CD4-positive, alpha-beta T cell treated with Interleukin-2 at 100 ng/mL for 4 hours (primary cell): ENCODE measurements at regions not wholly inside any gene's neighbourhood (a gene's known extent, or its start where the extent isn't known, plus 50 kb on each side); places are given as distances from the start of the nearest gene placed in this dataset.
"Not testable (repeated sequence)": the region's sequence is repeated elsewhere in the genome, so short reads cannot be mapped to it uniquely, and the experiment has no call there.

Source experiments
- DNase-seq: peaks from one replicate; pipeline ENCODE4 v3.0.0-alpha.2; 2020; ENCODE audit warnings: low spot score

GRCh38 chrX:69060631-69061408, 104.4 kb downstream of the PJA1 start:
- no peak for DNase-seq

DNA sequence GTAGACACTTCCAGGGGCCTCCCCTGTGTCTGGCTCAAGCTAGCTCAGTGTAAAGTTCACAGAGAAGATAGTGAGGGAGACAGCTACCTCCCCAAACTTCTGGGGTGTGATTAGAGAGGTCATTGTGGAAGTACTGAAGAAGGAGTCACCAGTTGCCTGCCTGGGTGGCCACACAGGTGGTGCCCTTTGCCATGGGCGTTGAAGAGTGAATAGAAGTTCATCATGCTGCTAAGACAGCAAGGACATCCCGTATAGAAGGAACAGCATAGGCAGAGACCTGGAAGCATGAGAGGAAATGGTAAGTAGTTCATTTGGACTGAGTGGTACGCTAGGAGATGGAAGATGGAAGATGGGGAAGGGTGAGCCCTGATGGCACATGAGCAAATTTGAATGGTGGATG, 110.1 kb downstream of the PJA1 start:
- no peak for DNase-seq

- not testable (repeated sequence) for DNase-seq
Observed at GRCh38 chrX:69054497-69054896, 110.8 kb downstream of the PJA1 start.

- no peak for DNase-seq
Observed at GRCh38 chrX:69051901-69052300, 113.4 kb downstream of the PJA1 start.

DNA sequence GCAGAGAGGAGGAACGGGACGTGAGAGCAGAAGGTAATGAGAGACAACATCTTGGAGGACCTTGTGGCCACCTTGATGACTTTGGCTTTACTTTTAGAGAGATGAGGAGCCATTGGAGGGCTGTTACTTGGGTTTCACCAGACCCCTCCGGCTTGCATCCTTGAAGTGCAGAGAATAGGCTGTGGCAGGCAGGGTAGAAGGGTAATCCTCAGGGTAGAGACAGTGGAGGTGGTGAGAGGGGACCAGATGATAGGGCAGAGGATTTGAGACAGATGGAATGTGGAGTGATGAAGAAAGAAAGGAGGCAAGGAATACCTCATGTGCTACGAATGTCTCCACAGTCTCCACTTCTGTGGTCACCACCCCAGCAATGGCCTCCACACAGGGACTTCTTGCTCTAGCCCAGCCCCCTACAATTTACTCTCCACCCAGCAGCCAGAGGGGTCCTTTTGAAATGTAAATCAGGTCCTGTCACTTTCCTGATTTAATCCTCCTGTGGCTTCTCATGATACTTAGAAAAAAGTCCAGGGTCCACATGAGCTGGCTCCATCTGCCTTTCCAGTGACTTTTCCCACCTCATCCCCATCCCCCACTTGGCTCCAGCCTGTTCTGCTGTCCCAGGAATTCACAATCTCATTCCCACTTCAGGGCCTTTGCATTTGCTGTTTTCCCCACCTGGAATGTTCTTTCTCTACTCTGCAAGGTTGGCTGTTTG, 115.0 kb downstream of the PJA1 start:
- no peak for DNase-seq

GRCh38 chrX:69046996-69047490, 118.2 kb downstream of the PJA1 start:
- DNase-seq: no peak

DNA sequence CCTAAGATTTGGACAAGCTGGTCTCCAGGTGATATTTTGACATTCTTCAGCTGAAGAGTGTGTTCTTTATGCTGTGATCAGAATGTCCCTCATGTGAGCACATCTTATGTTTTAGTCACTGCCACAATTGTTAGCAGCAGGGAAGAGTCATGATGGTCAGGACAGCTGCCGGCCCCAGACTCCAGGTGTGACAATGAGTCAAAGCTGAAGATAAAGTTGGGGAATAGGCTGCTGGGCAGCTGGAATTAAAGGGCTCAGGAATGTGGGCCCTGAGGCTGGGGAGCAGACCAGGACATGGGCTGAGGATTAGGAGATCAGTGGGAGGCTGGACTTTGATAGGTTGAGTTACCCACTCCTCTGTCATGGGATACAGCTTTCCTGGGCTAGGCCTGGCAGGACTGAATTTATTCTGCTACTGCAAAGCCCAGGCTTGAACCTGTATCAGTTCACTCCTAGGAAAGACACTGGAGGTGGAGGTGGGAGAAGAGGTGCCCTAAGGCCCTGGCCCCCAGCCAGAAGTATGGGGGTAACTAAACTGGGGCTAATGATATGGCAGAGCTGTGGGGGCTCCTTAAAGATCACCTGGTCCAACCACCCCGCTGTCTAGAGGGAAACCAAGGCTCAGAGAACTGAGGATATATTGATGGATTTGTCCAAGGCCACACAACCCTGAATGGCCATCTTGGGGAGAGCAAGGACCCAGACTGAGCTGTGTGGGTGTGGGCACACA, 119.5 kb downstream of the PJA1 start:
- DNase-seq: no peak

- DNase-seq: no peak
Observed at GRCh38 chrX:69038816-69039215, 126.4 kb downstream of the PJA1 start.

DNA sequence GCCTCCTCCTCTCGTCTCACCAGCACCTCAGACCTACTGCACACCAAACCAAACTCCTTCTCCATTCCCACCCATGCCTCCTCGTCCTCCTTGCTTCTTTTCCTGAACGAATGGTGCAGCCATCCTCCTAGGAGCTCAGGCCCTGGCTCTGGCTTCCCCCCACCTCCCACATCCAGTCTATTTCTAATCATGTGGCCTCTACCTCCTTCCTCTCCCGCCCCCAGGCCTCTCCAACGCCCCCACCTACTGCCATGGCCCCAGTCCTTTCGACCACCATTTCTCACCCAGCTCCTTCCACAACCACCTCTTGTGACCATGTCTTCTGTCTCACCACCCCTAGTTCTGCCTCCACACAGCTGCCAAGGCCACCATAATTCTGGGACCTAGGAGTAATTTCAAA, 127.1 kb downstream of the PJA1 start:
- no peak for DNase-seq

DNA sequence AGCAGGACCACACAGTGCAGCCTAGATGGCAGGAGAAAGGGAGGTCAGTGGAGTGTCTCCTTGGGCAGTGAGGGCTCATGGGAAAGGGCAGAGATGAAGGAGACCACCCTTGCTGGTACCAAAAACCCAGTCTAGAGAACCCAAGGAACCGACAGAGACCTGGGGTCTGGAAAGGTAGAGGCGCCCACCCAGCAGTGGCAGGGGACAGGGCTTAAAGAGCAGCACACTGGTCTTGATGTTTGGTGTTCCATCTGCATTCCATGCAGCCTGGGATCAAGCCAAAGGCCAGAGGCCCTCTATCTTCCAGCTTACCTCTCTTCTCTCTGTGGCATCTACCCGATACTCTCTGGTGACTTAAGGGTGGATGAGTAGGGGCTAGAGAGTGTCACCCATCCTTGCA, 127.5 kb downstream of the PJA1 start:
- DNase-seq: no peak

DNA sequence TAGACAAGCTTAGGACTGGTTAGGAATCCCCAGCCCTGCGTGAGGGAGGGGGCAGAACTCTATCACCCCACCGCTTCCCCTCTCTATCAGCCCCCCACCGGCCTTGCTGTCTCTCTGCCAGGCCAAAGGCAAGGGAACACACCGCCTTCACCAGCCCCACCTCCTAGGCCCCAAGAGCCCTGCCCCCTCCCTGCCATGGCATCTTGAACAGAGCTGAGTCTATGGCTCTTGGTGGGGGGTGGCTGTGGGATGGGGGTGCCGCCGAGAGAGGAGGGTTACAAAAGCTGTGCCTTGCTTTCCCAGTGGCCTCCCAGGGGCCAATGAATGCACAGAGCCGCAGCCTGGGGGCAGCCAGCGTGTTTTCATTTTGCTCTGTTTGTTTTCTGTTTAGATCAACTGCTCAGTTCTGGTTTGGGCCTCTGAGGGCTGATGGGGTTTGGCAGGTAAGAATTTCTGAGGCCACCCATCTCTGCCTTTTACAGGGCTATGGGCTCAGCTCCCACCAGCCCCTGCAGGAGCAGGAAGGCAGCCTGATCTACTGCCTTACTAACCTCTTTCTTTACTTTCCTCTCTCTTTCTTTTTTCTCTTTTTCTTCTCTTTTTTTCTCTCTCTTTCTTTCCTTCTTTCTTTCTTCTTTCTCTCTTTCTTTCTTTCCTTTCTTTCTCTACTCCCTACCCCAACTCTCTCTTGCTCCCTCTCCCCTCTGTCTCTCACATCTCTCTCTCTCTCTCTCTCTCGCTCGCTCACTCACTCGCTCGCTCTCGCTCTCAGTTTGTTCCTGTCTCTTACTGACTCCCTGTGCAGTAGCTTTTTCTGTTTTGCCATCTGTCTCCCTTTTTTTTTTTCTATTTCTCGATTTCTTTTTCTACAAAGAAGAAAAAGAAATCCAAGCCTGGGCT, 128.3 kb downstream of the PJA1 start:
- DNase-seq: no peak

DNA sequence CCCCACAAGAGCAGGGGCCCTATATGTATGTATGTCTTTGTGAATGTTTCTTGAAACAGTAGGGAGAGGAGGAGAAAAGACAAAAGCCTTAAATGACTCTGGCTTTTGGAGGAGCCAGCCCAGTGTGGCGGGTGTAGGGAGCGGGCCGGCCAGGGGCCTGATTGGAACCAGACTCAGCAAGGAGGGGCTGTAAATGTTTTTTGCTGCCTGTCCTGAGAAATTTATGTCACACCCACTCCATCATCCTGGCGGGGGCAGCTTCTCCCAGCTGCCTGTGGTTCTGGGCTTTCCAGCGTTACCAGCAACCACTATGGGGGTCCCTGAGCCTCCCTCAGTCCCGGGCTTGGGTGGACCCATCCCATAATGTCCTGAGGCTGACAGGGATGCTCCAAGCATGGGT, 130.8 kb downstream of the PJA1 start:
- DNase-seq: no peak

GRCh38 chrX:69033936-69034335, 131.3 kb downstream of the PJA1 start:
- DNase-seq: no peak

- no peak for DNase-seq
Observed at GRCh38 chrX:69032601-69033000, 132.7 kb downstream of the PJA1 start.

DNA sequence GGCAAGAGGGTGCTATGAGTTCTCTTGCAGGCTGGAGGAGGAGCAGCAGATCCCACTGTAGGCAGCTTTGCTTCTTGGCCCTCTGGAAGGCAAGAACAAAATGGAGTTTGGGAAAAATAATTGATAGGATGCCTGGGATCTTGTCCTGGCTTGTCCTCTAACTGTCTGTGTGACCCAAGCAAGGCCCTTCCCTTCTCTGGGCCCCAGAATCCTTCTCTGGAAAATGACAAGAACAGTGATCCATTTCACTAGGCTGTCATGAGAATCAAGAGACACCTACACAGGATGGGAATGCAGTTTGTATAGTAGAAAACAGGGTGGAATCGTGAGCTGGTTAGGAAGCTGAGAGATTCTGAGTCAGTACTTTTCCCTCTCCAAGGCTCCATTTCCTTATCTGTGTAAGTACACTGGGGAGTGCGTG, 133.3 kb downstream of the PJA1 start:
- DNase-seq: no peak

- DNase-seq: no peak
Observed at GRCh38 chrX:69031181-69031580, 134.1 kb downstream of the PJA1 start.

DNA sequence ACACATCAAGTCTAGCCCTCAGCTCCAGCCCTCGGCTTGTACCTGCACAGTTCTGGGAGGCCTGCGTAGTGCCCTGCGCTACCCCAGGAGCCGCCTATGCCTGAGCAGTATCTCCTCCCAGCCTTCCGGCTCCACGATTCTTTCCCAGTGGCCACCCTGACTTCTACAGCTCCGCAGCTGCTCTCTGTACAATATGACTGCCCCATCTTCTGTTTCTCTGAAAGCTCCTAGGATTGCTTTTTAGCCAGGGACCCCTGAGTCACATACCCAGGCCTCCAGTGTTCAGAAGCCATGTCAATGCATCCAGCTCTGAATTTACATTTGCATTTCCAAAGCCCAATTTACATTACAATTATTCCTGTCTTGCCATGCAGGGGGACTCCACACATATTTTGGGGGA, 135.5 kb downstream of the PJA1 start:
- DNase-seq: no peak

DNA sequence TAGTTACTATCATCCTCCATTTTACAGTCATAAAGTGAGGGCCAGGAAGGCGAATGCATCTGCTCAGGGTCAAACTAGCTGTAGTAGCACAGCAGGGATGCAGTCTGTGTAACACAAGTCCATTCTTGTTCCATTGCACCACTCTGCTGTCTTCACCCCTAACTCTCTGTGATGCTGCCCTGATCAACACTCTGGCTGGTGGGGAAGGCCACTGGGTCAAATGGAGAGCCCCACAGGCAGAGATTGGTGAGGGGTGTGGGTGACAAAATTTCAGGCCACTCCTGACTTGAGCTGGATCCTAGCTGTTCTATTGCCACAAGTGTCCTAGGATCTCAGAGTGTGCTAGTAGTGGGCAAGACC, 136.5 kb downstream of the PJA1 start:
- DNase-seq: no peak

- no peak for DNase-seq
Observed at GRCh38 chrX:69028006-69028760, 137.1 kb downstream of the PJA1 start.

DNA sequence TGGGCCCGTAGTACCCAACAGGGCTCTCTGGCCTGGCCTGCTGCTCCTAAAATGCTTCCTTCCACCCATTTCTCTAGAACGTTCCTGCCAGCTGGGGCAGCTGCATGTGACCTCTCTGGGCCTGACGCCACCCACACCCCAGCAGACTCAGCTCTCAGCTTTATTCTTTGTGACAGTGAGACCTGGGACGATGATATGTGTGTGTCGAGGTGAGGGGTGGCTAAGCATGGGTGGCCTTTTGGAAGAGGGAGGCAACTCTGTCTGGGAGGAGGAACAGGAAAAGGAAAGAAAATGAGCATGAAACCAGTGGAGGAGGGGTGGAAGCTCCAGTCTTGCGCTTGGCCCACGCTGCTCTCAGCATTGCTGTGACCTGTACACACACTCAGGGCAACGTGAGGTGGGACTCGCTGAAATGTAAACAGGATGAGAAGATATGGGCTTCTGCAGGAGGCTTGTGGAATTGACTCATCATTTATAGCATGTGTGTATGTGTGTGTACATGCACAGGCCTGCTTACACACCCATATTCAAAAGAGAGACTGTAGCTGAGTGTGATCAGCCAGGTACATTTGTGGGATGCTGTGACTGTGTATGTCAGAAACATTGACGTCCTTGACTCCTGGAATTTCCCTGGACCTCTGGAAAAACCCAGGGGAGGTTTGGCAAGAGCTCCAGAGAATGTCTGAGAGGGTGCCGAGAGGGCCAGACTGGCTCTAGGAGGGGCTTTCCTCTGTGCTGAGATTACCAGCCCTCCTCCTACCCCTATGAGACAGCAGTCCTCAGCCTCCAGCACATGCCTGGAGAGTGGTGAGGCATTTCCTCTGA, 137.9 kb downstream of the PJA1 start:
- DNase-seq: no peak
